ENCODE measurements at regions not wholly inside any gene's neighbourhood (a gene's known extent, or its start where the extent isn't known, plus 50 kb on each side); places are given as distances from the start of the nearest gene placed in this dataset.
"Not testable (repeated sequence)": the region's sequence is repeated elsewhere in the genome, so short reads cannot be mapped to it uniquely, and the experiment has no call there.

DNA sequence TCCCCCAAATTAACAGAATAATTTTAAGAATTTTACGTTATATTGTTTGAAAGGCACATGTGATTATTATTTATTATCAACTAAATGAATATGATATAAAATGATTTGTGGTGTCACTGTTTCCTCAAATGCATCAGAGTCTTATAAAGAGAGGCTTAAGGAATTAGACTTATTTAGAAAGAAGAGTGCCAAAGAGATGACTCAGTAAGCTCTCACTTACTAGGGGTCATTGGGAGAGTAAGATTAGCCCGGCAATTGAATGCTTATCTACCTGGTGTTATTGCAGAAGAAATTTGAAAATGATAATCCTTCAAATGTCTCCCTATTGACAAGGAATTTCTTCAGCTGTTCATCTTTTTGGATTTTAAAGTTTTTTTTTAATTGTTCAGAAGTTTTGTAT lies 408.7 kb downstream of the OXSM start:
- H3K4me1 ChIP-seq (ENCODE audit: control insufficient read depth in 2 of 2, insufficient read depth in 2 of 2, low read length in 1 of 2) = no peaks in the 10 kb centered on the region
- H3K36me3 ChIP-seq (ENCODE audit: control insufficient read depth in 2 of 2, insufficient read depth in 2 of 2, low read length in 1 of 2) = no peaks in the 10 kb centered on the region
- no peak overlapping the region for H3K27ac ChIP-seq (ENCODE audit: low read depth in 2 of 2, low read length in 1 of 2)
- peaks cover 0 to 7% of the 10 kb centered on the region in 2 donors for H3K9me3 ChIP-seq (ENCODE audit: control insufficient read depth in 2 of 2, insufficient read depth in 1 of 2, low read depth in 1 of 2, low read length in 1 of 2)
- H3K27me3 ChIP-seq (ENCODE audit: control insufficient read depth in 1 of 2, insufficient read depth in 2 of 2, low read length in 2 of 2) = no peaks in the 10 kb centered on the region
- H3K4me3 ChIP-seq (ENCODE audit: low read depth in 1 of 2, low read length in 2 of 2) = no peak overlapping the region
- WGBS, 2 donors = 36 to 63% methylated on average over 2 of the region's 2 CpGs

DNA sequence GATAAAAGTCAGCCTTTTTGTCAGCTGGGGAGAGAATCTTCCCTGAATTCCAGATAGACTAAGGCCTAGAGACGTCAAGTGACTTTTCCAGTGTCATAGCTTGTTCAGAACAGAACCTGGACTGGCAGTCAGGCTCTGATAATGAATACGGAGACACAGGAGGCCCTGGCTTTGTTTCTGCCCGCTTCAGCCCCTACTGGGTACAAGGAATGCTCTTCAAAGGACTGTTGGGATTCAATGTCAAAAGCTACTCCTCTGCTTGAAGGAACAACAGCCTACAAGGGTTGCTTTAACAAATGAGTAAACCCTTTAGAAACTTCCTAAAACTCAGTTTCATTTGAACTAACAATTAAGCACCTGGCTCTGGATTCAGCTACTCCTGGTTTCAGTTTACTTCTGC lies 412.3 kb downstream of the OXSM start:
- WGBS, 2 donors = 82 to 85% methylated on average over 3 of the region's 3 CpGs
- no peaks in the 10 kb centered on the region for H3K9me3 ChIP-seq (ENCODE audit: control insufficient read depth in 2 of 2, insufficient read depth in 1 of 2, low read depth in 1 of 2, low read length in 1 of 2)
- no peak overlapping the region for H3K4me3 ChIP-seq (ENCODE audit: low read depth in 1 of 2, low read length in 2 of 2)
- H3K36me3 ChIP-seq (ENCODE audit: control insufficient read depth in 2 of 2, insufficient read depth in 2 of 2, low read length in 1 of 2) = no peaks in the 10 kb centered on the region
- H3K27ac ChIP-seq (ENCODE audit: low read depth in 2 of 2, low read length in 1 of 2) = no peak overlapping the region
- no peaks in the 10 kb centered on the region for H3K27me3 ChIP-seq (ENCODE audit: control insufficient read depth in 1 of 2, insufficient read depth in 2 of 2, low read length in 2 of 2)
- no peaks in the 10 kb centered on the region for H3K4me1 ChIP-seq (ENCODE audit: control insufficient read depth in 2 of 2, insufficient read depth in 2 of 2, low read length in 1 of 2)

DNA sequence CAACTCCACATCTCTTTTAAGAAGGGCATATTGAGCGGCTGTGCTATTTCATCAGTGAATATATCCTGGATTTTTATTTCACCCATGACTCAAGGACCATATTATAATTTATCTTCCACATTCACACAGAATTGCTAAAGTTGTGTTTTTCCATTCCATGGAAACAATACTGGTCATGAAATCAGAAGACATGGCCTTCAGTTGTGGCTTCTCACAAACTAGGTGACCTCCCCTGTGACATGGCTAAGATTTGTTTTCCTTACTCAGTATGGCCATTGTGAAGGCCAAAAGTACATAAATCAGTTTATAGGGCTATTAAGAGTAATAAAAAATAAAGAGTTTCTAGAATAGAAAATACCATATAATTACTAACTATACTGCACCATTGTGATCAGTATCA lies 415.6 kb downstream of the OXSM start:
- no peaks in the 10 kb centered on the region for H3K9me3 ChIP-seq (ENCODE audit: control insufficient read depth in 2 of 2, insufficient read depth in 1 of 2, low read depth in 1 of 2, low read length in 1 of 2)
- H3K36me3 ChIP-seq (ENCODE audit: control insufficient read depth in 2 of 2, insufficient read depth in 2 of 2, low read length in 1 of 2) = no peaks in the 10 kb centered on the region
- H3K4me3 ChIP-seq (ENCODE audit: low read depth in 1 of 2, low read length in 2 of 2) = no peak overlapping the region
- H3K27me3 ChIP-seq (ENCODE audit: control insufficient read depth in 1 of 2, insufficient read depth in 2 of 2, low read length in 2 of 2) = no peaks in the 10 kb centered on the region
- H3K4me1 ChIP-seq (ENCODE audit: control insufficient read depth in 2 of 2, insufficient read depth in 2 of 2, low read length in 1 of 2) = no peaks in the 10 kb centered on the region
- H3K27ac ChIP-seq (ENCODE audit: low read depth in 2 of 2, low read length in 1 of 2) = no peak overlapping the region
- 89 to 94% methylated on average over 1 of the region's 1 CpG for WGBS, 2 donors

DNA sequence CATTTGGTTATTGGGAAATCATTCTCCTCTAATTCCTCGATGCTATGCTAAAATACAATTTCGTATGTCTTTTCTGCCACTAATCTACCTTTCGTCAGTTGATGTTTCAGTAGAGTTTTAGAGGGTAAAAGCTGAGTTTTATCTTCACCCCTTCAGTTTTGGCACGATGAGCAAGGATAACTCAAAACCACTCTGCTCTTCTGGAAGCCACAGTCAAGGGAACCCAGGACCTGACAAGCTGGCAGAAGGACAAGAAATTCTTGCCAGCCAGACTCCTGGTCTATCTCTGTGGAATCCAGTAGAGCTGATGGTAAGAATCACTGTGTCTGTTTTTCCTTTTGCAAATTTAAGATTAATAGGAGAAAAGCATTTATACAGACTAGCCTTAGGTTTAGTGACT lies 414.4 kb upstream of the LRRC3B start:
- Histone ChIP-seq H3K9me3 (ENCODE audit: control insufficient read depth in 2 of 2, insufficient read depth in 1 of 2, low read depth in 1 of 2, low read length in 1 of 2) (no peaks in the 10 kb centered on the region), H3K4me1 (ENCODE audit: control insufficient read depth in 2 of 2, insufficient read depth in 2 of 2, low read length in 1 of 2) (no peaks in the 10 kb centered on the region), H3K36me3 (ENCODE audit: control insufficient read depth in 2 of 2, insufficient read depth in 2 of 2, low read length in 1 of 2) (no peaks in the 10 kb centered on the region), H3K4me3 (ENCODE audit: low read depth in 1 of 2, low read length in 2 of 2) (no peak overlapping the region), H3K27me3 (ENCODE audit: control insufficient read depth in 1 of 2, insufficient read depth in 2 of 2, low read length in 2 of 2) (no peaks in the 10 kb centered on the region), H3K27ac (ENCODE audit: low read depth in 2 of 2, low read length in 1 of 2) (no peak overlapping the region)
- WGBS, 2 donors = 83 to 86% methylated on average over 4 of the region's 4 CpGs

DNA sequence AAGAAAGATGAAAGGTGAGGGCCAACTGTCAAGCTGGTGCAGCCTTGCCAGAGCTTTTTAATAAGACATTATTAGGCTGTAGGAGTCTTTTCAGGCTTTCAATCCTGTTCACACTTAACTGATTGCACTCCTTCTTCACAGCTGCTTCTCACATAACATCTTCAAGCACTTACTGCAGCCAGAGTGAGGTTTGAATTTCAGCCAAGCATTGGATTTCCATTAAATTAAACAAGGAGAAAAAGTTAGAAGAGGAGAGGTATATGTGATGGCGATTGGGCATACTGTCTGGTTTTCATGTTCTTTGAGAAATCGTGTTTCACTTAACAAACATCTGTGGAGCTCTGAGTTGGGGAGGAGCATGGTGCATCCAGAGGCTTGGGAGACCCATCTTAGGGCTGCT lies 392.8 kb upstream of the LRRC3B start:
- 72 to 76% methylated on average over 2 of the region's 2 CpGs for WGBS, 2 donors
- no peaks in the 10 kb centered on the region for H3K4me1 ChIP-seq (ENCODE audit: control insufficient read depth in 2 of 2, insufficient read depth in 2 of 2, low read length in 1 of 2)
- no peaks in the 10 kb centered on the region for H3K27me3 ChIP-seq (ENCODE audit: control insufficient read depth in 1 of 2, insufficient read depth in 2 of 2, low read length in 2 of 2)
- H3K36me3 ChIP-seq (ENCODE audit: control insufficient read depth in 2 of 2, insufficient read depth in 2 of 2, low read length in 1 of 2) = no peaks in the 10 kb centered on the region
- H3K4me3 ChIP-seq (ENCODE audit: low read depth in 1 of 2, low read length in 2 of 2) = no peak overlapping the region
- H3K27ac ChIP-seq (ENCODE audit: low read depth in 2 of 2, low read length in 1 of 2) = no peak overlapping the region
- H3K9me3 ChIP-seq (ENCODE audit: control insufficient read depth in 2 of 2, insufficient read depth in 1 of 2, low read depth in 1 of 2, low read length in 1 of 2) = no peaks in the 10 kb centered on the region

DNA sequence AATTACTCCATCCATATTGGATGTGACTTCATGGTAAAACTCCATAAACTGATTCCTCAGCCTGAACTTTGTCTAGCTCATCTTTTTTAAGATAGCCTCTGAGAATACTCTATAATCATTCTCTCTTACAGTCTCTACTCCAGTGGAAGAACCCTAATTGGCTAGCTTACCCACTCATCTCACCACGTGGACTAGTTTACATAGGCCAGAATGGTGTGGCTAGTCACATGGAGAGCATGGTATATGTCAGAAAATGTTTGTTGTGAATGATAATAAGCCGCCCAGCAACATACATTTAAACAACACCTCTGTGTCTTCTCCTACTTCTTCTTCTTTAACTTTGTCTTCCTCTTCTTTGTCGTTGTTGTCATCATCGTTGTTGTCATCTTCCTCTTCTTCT lies 389.2 kb upstream of the LRRC3B start:
- Histone ChIP-seq H3K27ac (ENCODE audit: low read depth in 2 of 2, low read length in 1 of 2) (no peak overlapping the region), H3K4me3 (ENCODE audit: low read depth in 1 of 2, low read length in 2 of 2) (no peak overlapping the region), H3K27me3 (ENCODE audit: control insufficient read depth in 1 of 2, insufficient read depth in 2 of 2, low read length in 2 of 2) (no peaks in the 10 kb centered on the region), H3K9me3 (ENCODE audit: control insufficient read depth in 2 of 2, insufficient read depth in 1 of 2, low read depth in 1 of 2, low read length in 1 of 2) (no peaks in the 10 kb centered on the region), H3K4me1 (ENCODE audit: control insufficient read depth in 2 of 2, insufficient read depth in 2 of 2, low read length in 1 of 2) (no peaks in the 10 kb centered on the region), H3K36me3 (ENCODE audit: control insufficient read depth in 2 of 2, insufficient read depth in 2 of 2, low read length in 1 of 2) (no peaks in the 10 kb centered on the region)
- WGBS, 2 donors = 90 to 91% methylated on average over 4 of the region's 4 CpGs

DNA sequence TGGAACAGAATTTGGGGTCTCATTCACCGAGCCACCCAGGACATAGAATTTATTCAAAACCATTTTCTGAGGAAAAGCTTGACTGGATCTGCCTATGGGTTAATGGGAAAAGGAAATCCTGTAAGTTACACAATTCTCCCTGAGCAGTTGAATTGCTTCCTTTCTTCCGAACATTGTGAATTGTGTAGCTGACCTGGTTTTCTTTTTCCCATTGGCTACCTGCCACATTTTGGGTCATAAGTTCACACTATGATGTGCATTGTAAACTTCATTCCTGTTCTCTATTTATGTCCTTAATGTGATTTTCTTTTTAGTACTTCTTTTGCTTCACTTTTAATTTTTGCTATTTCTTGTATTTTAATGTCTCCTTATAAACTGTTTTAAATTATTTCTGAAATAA lies 386.0 kb upstream of the LRRC3B start:
- no peak overlapping the region for H3K4me3 ChIP-seq (ENCODE audit: low read depth in 1 of 2, low read length in 2 of 2)
- H3K36me3 ChIP-seq (ENCODE audit: control insufficient read depth in 2 of 2, insufficient read depth in 2 of 2, low read length in 1 of 2) = no peaks in the 10 kb centered on the region
- WGBS, 2 donors = 35 to 44% methylated on average over 2 of the region's 2 CpGs
- no peaks in the 10 kb centered on the region for H3K27me3 ChIP-seq (ENCODE audit: control insufficient read depth in 1 of 2, insufficient read depth in 2 of 2, low read length in 2 of 2)
- H3K9me3 ChIP-seq (ENCODE audit: control insufficient read depth in 2 of 2, insufficient read depth in 1 of 2, low read depth in 1 of 2, low read length in 1 of 2) = no peaks in the 10 kb centered on the region
- no peaks in the 10 kb centered on the region for H3K4me1 ChIP-seq (ENCODE audit: control insufficient read depth in 2 of 2, insufficient read depth in 2 of 2, low read length in 1 of 2)
- H3K27ac ChIP-seq (ENCODE audit: low read depth in 2 of 2, low read length in 1 of 2) = no peak overlapping the region

DNA sequence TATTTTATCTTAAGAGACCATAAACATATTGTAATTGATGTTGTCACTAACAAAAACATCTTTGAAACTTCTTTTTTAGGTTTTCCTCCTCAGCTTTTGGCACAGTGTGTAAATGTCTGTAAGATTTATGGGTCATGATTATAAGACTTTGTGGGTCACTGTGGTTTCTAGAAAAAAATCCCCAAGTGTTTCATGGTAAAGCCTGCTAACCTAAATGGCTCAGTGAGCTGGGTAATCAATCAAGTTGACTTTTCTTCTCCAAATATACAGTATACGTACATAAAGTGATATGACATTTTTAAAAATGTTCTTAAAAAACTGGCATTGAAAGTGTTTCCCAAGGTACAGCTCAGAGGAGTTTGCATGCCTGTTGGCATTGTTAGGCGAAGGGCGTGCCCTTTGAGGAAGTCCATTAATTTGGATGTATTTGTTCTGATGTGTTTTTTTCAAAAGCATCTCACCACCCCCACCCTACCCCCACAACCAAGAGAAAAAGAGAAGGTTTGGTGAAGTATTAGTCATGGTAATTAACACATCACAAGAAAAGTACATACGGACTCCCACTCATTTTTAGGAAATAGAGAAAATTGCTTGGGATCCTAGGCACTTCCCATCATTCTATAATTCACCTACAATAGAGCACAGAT lies 385.4 kb upstream of the LRRC3B start:
- H3K27ac ChIP-seq (ENCODE audit: low read depth in 2 of 2, low read length in 1 of 2) = no peak overlapping the region

DNA sequence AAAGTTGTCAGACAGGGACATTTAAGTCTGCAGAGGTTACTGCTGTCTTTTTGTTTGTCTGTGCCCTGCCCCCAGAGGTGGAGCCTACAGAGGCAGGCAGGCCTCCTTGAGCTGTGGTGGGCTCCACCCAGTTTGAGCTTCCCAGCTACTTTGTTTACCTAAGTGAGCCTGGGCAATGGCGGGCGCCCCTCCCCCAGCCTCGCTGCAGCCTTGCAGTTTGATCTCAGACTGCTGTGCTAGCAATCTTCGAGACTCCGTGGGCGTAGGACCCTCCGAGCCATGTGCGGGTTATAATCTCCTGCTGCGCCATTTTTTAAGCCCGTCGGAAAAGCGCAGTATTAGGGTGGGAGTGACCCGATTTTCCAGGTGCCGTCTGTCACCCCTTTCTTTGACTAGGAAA lies 378.0 kb upstream of the LRRC3B start:
- H3K27ac ChIP-seq (ENCODE audit: low read depth in 2 of 2, low read length in 1 of 2); H3K4me3 ChIP-seq (ENCODE audit: low read depth in 1 of 2, low read length in 2 of 2); H3K4me1 ChIP-seq (ENCODE audit: control insufficient read depth in 2 of 2, insufficient read depth in 2 of 2, low read length in 1 of 2); H3K27me3 ChIP-seq (ENCODE audit: control insufficient read depth in 1 of 2, insufficient read depth in 2 of 2, low read length in 2 of 2); H3K9me3 ChIP-seq (ENCODE audit: control insufficient read depth in 2 of 2, insufficient read depth in 1 of 2, low read depth in 1 of 2, low read length in 1 of 2); H3K36me3 ChIP-seq (ENCODE audit: control insufficient read depth in 2 of 2, insufficient read depth in 2 of 2, low read length in 1 of 2): not testable (repeated sequence)
- WGBS, 2 donors = 92 to 95% methylated on average over 14 of the region's 14 CpGs

More for the DNA sequence above, 385.4 kb upstream of the LRRC3B start:
- 31 to 47% methylated on average over 4 of the region's 4 CpGs for WGBS, 2 donors
- Histone ChIP-seq H3K27me3 (ENCODE audit: control insufficient read depth in 1 of 2, insufficient read depth in 2 of 2, low read length in 2 of 2) (no peaks in the 10 kb centered on the region), H3K4me3 (ENCODE audit: low read depth in 1 of 2, low read length in 2 of 2) (no peak overlapping the region), H3K4me1 (ENCODE audit: control insufficient read depth in 2 of 2, insufficient read depth in 2 of 2, low read length in 1 of 2) (no peaks in the 10 kb centered on the region), H3K36me3 (ENCODE audit: control insufficient read depth in 2 of 2, insufficient read depth in 2 of 2, low read length in 1 of 2) (no peaks in the 10 kb centered on the region), H3K9me3 (ENCODE audit: control insufficient read depth in 2 of 2, insufficient read depth in 1 of 2, low read depth in 1 of 2, low read length in 1 of 2) (no peaks in the 10 kb centered on the region)

DNA sequence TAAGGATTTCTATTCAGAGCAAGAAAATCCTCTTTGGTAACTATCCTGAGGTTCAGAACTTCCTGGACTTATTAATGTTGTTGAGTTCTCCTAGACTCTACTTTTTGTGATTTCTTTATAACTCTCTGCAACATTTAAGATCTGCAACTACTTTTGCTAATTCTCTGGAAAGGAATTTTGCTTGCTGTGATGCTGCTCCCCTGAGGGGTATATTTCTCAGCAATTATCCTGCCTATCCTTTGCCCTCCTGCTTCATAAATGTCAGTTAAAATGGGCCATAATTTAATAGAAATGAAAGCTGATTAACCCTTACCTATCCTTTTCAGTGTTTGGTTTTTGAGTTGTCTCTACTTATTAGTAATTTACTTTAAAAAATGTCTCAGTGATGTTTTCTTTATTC lies 377.3 kb upstream of the LRRC3B start:
- Histone ChIP-seq H3K36me3 (ENCODE audit: control insufficient read depth in 2 of 2, insufficient read depth in 2 of 2, low read length in 1 of 2) (no peaks in the 10 kb centered on the region), H3K27me3 (ENCODE audit: control insufficient read depth in 1 of 2, insufficient read depth in 2 of 2, low read length in 2 of 2) (no peaks in the 10 kb centered on the region)

More for the DNA sequence above, 377.3 kb upstream of the LRRC3B start:
- Histone ChIP-seq H3K27ac (ENCODE audit: low read depth in 2 of 2, low read length in 1 of 2) (no peak overlapping the region), H3K9me3 (ENCODE audit: control insufficient read depth in 2 of 2, insufficient read depth in 1 of 2, low read depth in 1 of 2, low read length in 1 of 2) (no peaks in the 10 kb centered on the region), H3K4me1 (ENCODE audit: control insufficient read depth in 2 of 2, insufficient read depth in 2 of 2, low read length in 1 of 2) (no peaks in the 10 kb centered on the region), H3K4me3 (ENCODE audit: low read depth in 1 of 2, low read length in 2 of 2) (no peak overlapping the region)
